HEK293 (cell line): ENCODE measurements at regions not wholly inside any gene's neighbourhood (a gene's known extent, or its start where the extent isn't known, plus 50 kb on each side); places are given as distances from the start of the nearest gene placed in this dataset.

Experiments
- CTCF ChIA-PET: fragments of 350-600 bp; formaldehyde crosslinking; extraction: SDS; loops from one replicate; lab custom pipeline; 2021; ENCODE audit warnings: antibody characterized with exemption; lab: Yijun Ruan, JAX
- POLR2A ChIA-PET: fragments of 300-600 bp; formaldehyde crosslinking; extraction: SDS; loops from one replicate; lab custom pipeline; 2020; ENCODE audit warnings: antibody characterized with exemption, inconsistent platforms; lab: Yijun Ruan, JAX
- H3K27ac ChIP-seq: fragments of 200-500 bp; sonication (Bioruptor generic); 2 replicates; pipeline ENCODE4 v1.5.1; 2014; ENCODE audit warnings: low read depth, low read length, control low read depth, inconsistent platforms; ENCODE audit errors: extremely low read depth
- H3K36me3 ChIP-seq, 2 experiments: fragments of 200-500 bp in 1 of 2; sonication (Bioruptor generic) in 1 of 2; 1 replicate in 1 of 2; 2 replicates in 1 of 2; pipeline ENCODE4 v1.5.1; 2014 to 2017; ENCODE audit warnings: inconsistent platforms in 2 of 2, low read length in 2 of 2; ENCODE audit not compliant: control insufficient read depth in 2 of 2, insufficient read depth in 1 of 2
- H3K4me1 ChIP-seq: fragments of 200-500 bp; sonication (Bioruptor generic); 2 replicates; pipeline ENCODE4 v1.5.1; 2014; ENCODE audit warnings: mild to moderate bottlenecking, low read length, inconsistent platforms; ENCODE audit not compliant: control insufficient read depth, insufficient read depth
- H3K4me3 ChIP-seq: 2 replicates; pipeline ENCODE4 v1.5.1; 2011; ENCODE audit warnings: low read depth, mild to moderate bottlenecking, control low read depth, low read length, moderate library complexity
- H3K9me3 ChIP-seq: fragments of 200-500 bp; sonication (Bioruptor generic); 2 replicates; pipeline ENCODE4 v1.5.1; 2014; ENCODE audit warnings: low read depth, low read length, inconsistent platforms; ENCODE audit not compliant: control insufficient read depth, insufficient read depth
- GFI1B ChIP-seq: fragments of 450-650 bp; formaldehyde crosslinking; IDR thresholded peaks from 2 replicates; pipeline ENCODE4 v1.5.1; 2016; ENCODE audit warnings: missing biosample characterization, missing genetic modification characterization
- GLIS1 ChIP-seq: fragments of 450-650 bp; formaldehyde crosslinking; IDR thresholded peaks from 2 replicates; pipeline ENCODE4 v1.5.1; 2016; ENCODE audit warnings: missing biosample characterization, missing genetic modification characterization
- SETDB1 ChIP-seq: IDR thresholded peaks from one replicate; pipeline ENCODE4 v1.6.1; 2017; ENCODE audit warnings: mild to moderate bottlenecking, low read length, moderate library complexity, mixed read lengths; ENCODE audit not compliant: insufficient read length
- ZBTB21 ChIP-seq: fragments of 450-650 bp; formaldehyde crosslinking; IDR thresholded peaks from 2 replicates; pipeline ENCODE4 v1.5.1; 2017; ENCODE audit warnings: missing biosample characterization, missing genetic modification characterization
- ZNF311 ChIP-seq: fragments of 450-650 bp; formaldehyde crosslinking; IDR thresholded peaks from 2 replicates; pipeline ENCODE4 v1.5.1; 2017; ENCODE audit warnings: missing biosample characterization, missing genetic modification characterization, borderline replicate concordance
- ZNF366 ChIP-seq: fragments of 450-650 bp; formaldehyde crosslinking; conservative IDR thresholded peaks from 2 replicates; pipeline ENCODE4 v1.5.1; 2016; ENCODE audit warnings: missing biosample characterization, missing genetic modification characterization
- ZNF391 ChIP-seq: fragments of 450-650 bp; formaldehyde crosslinking; IDR thresholded peaks from 2 replicates; pipeline ENCODE4 v1.5.1; 2016; ENCODE audit warnings: low read depth, missing biosample characterization, missing genetic modification characterization, borderline replicate concordance
- ZNF510 ChIP-seq: fragments of 450-650 bp; formaldehyde crosslinking; IDR thresholded peaks from 2 replicates; pipeline ENCODE4 v1.5.1; 2018; ENCODE audit warnings: mild to moderate bottlenecking, missing genetic modification characterization, missing biosample characterization; ENCODE audit not compliant: insufficient replicate concordance
- ZNF521 ChIP-seq: fragments of 450-650 bp; formaldehyde crosslinking; IDR thresholded peaks from 2 replicates; pipeline ENCODE4 v1.5.1; 2017; ENCODE audit warnings: missing biosample characterization, mild to moderate bottlenecking, missing genetic modification characterization
- ZNF561 ChIP-seq: fragments of 450-650 bp; IDR thresholded peaks from 2 replicates; pipeline ENCODE4 v1.5.1; 2018; ENCODE audit warnings: missing biosample characterization, missing genetic modification characterization, borderline replicate concordance
- TF ChIP-seq, protein P1 (sequence below): fragments of 450-650 bp; formaldehyde crosslinking; IDR thresholded peaks from 2 replicates; pipeline ENCODE4 v1.5.1; 2017; ENCODE audit warnings: missing biosample characterization, missing genetic modification characterization
- TF ChIP-seq, protein P2 (sequence below): fragments of 450-650 bp; formaldehyde crosslinking; IDR thresholded peaks from 2 replicates; pipeline ENCODE4 v1.5.1; 2016; ENCODE audit warnings: missing biosample characterization, missing genetic modification characterization
- TF ChIP-seq, protein P3 (sequence below): fragments of 450-650 bp; formaldehyde crosslinking; IDR thresholded peaks from 2 replicates; pipeline ENCODE4 v1.5.1; 2016; ENCODE audit warnings: missing biosample characterization, missing genetic modification characterization

DNA sequence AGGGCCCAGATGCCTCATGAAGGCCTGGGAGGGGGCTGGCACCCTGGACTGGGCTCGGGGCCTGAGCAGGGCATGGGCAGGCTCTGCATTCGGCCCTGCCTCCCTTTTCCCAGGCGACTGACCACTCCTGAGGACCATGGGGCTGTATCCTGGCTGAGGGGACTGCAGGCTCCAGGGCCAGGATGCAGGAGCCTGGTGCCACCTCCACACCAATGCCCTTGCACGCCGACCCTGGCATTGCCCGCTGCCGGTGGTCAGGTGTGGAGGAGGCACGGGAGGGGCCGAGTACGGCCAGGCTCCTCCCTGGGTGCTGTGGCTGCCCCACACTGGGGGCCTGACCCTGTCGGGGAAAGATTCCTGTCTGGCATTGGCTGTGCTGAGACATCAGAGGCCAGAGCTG is 128.9 kb downstream of the SIK1 start (continued):
- TF ChIP-seq ZNF391 (tag by site-specific recombination) (no peak), GFI1B (tag by site-specific recombination) (no peak), ZNF510 (tag by site-specific recombination) (no peak), ZNF311 (no peak), ZNF366 (no peak), ZBTB21 (tag by site-specific recombination) (no peak)
- TF ChIP-seq, protein P1, sequence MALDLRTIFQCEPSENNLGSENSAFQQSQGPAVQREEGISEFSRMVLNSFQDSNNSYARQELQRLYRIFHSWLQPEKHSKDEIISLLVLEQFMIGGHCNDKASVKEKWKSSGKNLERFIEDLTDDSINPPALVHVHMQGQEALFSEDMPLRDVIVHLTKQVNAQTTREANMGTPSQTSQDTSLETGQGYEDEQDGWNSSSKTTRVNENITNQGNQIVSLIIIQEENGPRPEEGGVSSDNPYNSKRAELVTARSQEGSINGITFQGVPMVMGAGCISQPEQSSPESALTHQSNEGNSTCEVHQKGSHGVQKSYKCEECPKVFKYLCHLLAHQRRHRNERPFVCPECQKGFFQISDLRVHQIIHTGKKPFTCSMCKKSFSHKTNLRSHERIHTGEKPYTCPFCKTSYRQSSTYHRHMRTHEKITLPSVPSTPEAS (tag by site-specific recombination) = no peak
- TF ChIP-seq, protein P2, sequence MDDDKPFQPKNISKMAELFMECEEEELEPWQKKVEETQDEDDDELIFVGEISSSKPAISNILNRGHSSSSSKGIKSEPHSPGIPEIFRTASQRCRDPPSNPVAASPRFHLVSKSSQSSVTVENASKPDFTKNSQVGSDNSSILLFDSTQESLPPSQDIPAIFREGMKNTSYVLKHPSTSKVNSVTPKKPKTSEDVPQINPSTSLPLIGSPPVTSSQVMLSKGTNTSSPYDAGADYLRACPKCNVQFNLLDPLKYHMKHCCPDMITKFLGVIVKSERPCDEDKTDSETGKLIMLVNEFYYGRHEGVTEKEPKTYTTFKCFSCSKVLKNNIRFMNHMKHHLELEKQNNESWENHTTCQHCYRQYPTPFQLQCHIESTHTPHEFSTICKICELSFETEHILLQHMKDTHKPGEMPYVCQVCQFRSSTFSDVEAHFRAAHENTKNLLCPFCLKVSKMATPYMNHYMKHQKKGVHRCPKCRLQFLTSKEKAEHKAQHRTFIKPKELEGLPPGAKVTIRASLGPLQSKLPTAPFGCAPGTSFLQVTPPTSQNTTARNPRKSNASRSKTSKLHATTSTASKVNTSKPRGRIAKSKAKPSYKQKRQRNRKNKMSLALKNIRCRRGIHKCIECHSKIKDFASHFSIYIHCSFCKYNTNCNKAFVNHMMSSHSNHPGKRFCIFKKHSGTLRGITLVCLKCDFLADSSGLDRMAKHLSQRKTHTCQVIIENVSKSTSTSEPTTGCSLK (tag by site-specific recombination) = no peak
- TF ChIP-seq, all 188 proteins: peak for 0

DNA sequence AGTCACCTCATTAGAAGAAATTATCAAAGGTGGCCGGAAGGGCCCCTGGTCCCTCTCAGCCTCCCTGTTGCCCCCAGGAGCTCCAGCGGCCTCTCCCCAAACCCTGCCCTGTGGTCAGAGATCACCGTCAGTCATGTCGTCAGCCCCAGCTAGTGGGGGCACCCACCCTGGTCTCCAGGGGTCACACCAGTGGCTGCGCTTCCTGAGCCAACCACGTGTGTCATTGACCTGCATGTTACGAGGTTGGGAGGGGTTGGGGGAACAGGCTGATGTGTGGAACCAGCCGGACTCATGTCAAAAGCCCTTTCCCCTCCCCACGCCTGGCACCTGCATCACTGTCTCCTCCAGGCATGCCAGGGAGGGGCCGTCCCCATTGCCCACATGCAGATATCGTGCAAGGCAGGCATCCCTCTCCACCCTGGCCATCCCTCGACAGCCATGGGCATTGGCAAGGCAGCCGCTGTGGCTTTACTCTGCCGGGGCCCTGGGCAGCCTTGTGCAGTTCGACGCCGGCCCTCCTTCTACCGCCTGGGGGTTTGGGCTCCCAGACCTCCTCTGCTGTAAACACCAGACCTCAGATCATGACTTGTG is 128.7 kb downstream of the CRYAA start:
- H3K27ac ChIP-seq = no peak overlapping the region
- CTCF ChIA-PET = no interaction called here
- H3K4me1 ChIP-seq = no peaks in the 10 kb centered on the region
- no peaks in the 10 kb centered on the region for H3K9me3 ChIP-seq
- no peak overlapping the region for H3K4me3 ChIP-seq
- TF ChIP-seq ZNF561 (no peak), GLIS1 (no peak), ZNF521 (tag by site-specific recombination) (no peak)
- TF ChIP-seq, all 188 proteins: peak for 0
- POLR2A ChIA-PET = no interaction called here
- no peaks in the 10 kb centered on the region for H3K36me3 ChIP-seq

DNA sequence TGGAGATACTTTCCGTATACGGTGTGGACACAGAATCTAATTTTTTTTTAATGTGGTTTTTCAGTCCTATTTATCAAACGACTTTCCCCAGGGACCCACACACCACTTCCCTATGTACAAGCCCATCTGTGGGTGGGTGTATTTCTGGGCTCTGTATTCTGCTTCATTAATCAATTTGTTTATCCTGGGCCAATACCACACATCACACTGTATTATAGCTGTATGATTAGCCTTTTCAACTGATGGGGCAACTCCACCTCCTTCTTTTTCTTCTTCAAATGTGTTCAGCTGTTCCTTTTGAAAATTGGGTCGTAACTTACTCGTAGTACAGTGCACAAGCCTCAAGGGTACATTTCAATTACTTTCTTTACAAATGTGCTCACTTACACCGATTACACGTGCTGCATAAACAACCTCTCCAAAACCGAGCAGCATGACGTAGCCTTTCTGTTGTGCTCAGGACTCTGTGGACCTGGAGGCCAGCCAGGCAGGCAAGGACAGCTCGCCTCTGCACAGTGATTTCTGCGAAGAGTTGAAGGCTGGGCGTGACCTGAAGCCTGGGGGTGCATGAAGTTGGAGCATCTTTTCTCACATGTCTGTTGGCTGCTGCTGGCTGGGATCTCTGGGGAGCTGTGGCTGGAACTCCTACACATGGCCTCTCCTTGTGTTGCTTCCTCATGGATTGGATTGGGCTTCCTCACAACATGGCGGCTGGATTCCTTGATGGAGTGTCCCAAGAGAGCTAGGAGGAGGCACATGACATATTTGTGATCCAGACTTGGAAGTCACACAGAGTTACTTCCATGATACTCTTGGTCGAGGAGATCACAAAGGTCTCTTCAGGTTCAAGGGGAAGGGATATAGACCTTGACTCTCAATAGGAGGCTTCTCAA is 126.5 kb downstream of the CRYAA start:
- CTCF ChIA-PET = no interaction called here
- POLR2A ChIA-PET = no interaction called here
- Histone ChIP-seq H3K4me3 (no peak overlapping the region), H3K27ac (no peak overlapping the region), H3K4me1 (no peaks in the 10 kb centered on the region), H3K9me3 (no peaks in the 10 kb centered on the region), H3K36me3 (no peaks in the 10 kb centered on the region)
- TF ChIP-seq, protein P2 (tag by site-specific recombination) = no peak
- TF ChIP-seq, protein P3, sequence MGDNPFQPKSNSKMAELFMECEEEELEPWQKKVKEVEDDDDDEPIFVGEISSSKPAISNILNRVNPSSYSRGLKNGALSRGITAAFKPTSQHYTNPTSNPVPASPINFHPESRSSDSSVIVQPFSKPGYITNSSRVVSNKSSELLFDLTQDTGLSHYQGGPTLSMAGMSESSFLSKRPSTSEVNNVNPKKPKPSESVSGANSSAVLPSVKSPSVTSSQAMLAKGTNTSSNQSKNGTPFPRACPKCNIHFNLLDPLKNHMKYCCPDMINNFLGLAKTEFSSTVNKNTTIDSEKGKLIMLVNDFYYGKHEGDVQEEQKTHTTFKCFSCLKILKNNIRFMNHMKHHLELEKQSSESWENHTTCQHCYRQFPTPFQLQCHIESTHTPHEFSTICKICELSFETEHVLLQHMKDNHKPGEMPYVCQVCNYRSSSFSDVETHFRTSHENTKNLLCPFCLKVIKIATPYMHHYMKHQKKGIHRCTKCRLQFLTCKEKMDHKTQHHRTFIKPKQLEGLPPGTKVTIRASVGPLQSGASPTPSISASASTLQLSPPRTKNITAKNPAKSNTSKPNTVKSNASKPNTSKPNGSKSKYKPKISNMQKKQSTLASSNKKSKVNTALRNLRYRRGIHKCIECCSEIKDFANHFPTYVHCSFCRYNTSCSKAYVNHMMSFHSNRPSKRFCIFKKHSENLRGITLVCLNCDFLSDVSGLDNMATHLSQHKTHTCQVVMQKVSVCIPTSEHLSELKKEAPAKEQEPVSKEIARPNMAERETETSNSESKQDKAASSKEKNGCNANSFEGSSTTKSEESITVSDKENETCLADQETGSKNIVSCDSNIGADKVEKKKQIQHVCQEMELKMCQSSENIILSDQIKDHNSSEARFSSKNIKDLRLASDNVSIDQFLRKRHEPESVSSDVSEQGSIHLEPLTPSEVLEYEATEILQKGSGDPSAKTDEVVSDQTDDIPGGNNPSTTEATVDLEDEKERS (tag by site-specific recombination) = peak; percentile 54; the same call in 1 of the 2 replicates
- TF ChIP-seq SETDB1 = peak; percentile 26
